Calu3 (cell line): ENCODE measurements at regions not wholly inside any gene's neighbourhood (a gene's known extent, or its start where the extent isn't known, plus 50 kb on each side); places are given as distances from the start of the nearest gene placed in this dataset.

Source experiments
- BruUV-seq: library from RNA; stranded (reverse); fragments of 400-500 nt; replicated peaks from 2 replicates; lab custom pipeline; 2021; lab: Mats Ljungman, UMichigan
- CTCF ChIA-PET: fragments of 300-600 bp; sonication (Branson Sonifier 250); formaldehyde crosslinking; loops from one replicate; lab custom pipeline; 2022; ENCODE audit warnings: antibody characterized with exemption; lab: Charles Lee
- DNase-seq: peaks from one replicate; pipeline ENCODE4 v3.0.0; 2022
- H3K27ac Mint-ChIP-seq: one replicate; pipeline ENCODE4 v1.8.0; 2022; ENCODE audit warnings: mixed read lengths; ENCODE audit not compliant: unreplicated experiment
- H3K27me3 Mint-ChIP-seq: one replicate; pipeline ENCODE4 v1.8.0; 2022; ENCODE audit warnings: mixed read lengths; ENCODE audit not compliant: unreplicated experiment
- H3K36me3 Mint-ChIP-seq: one replicate; pipeline ENCODE4 v1.8.0; 2022; ENCODE audit warnings: mild to moderate bottlenecking, moderate library complexity, mixed read lengths; ENCODE audit not compliant: insufficient read depth, unreplicated experiment
- H3K4me1 Mint-ChIP-seq: one replicate; pipeline ENCODE4 v1.8.0; 2022; ENCODE audit warnings: mild to moderate bottlenecking, low read depth, mixed read lengths; ENCODE audit not compliant: unreplicated experiment
- H3K4me3 Mint-ChIP-seq: one replicate; pipeline ENCODE4 v1.8.0; 2022; ENCODE audit warnings: mild to moderate bottlenecking, low read depth, moderate library complexity, mixed read lengths; ENCODE audit not compliant: unreplicated experiment
- H3K9me3 Mint-ChIP-seq: one replicate; pipeline ENCODE4 v1.8.0; 2022; ENCODE audit warnings: low read depth, mixed read lengths; ENCODE audit not compliant: unreplicated experiment
- intact Hi-C: fragments of 100-400 bp; cut with micrococcal nuclease; formaldehyde crosslinking; loops from one replicate; pipeline ENCODE4 v1.10.0; 2022; ENCODE audit not compliant: unreplicated experiment
- TF ChIP-seq, protein P1 (sequence below): fragments of 200-600 bp; IDR thresholded peaks from one replicate; pipeline ENCODE4 v1.8.0; 2022; ENCODE audit warnings: antibody characterized with exemption; ENCODE audit not compliant: unreplicated experiment

DNA sequence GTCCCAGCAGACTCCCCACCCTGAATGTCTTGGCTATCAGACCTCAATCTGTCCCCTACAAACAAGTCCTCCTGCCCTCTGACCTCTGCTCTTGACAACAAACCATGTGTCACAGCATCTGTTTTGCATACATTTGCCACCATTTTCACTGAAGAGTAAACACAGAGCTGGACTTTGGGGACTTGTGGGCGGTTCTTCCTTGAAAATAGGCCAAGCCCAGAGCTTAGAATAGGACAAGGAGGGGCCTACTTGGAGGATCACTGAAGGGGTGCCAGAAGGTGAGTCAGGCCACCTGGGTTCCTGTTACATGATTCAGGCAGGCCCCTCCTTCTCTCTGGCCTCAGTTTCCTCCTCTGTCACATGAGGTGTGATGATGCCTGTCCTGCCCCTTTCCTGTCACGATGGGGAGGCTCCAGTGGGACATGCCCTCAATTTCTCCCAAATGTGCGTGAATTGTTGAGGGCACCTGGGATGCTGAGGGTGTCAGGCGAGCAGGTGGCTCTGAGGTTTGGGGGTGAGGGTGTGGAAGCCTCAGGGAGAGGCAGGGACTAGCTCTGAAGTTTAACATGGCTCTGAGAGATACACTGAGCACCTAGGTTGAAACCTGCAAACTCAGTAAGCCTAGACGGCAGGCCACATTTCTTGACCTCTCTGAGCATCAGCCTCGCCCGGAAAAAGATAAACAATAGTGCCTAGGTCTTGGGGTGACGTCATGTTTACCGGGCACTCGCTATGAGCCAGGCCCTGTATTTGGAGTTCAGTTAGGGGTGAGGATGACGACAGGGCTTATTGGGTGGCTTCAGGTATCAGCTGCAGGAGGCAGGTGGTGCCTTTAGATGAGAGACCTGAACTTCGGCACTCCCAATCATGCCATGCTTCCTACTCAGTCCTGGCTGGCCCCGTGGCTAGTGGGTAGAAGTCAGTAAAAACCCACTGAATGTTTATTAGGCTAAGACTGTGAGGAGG lies 107.6 kb upstream of the PITX1 start:
- Mint-ChIP-seq H3K36me3 (peaks cover 17% of the 10 kb centered on the region), H3K4me3 (peak overlapping the region; percentile 12), H3K4me1 (peaks cover 35% of the 10 kb centered on the region), H3K9me3 (no peaks in the 10 kb centered on the region), H3K27me3 (no peaks in the 10 kb centered on the region), H3K27ac (peak overlapping the region; percentile 86)
- TF ChIP-seq, protein P1, sequence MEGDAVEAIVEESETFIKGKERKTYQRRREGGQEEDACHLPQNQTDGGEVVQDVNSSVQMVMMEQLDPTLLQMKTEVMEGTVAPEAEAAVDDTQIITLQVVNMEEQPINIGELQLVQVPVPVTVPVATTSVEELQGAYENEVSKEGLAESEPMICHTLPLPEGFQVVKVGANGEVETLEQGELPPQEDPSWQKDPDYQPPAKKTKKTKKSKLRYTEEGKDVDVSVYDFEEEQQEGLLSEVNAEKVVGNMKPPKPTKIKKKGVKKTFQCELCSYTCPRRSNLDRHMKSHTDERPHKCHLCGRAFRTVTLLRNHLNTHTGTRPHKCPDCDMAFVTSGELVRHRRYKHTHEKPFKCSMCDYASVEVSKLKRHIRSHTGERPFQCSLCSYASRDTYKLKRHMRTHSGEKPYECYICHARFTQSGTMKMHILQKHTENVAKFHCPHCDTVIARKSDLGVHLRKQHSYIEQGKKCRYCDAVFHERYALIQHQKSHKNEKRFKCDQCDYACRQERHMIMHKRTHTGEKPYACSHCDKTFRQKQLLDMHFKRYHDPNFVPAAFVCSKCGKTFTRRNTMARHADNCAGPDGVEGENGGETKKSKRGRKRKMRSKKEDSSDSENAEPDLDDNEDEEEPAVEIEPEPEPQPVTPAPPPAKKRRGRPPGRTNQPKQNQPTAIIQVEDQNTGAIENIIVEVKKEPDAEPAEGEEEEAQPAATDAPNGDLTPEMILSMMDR: no peak
- no TSS peak for BruUV-seq
- DNase-seq: peak; percentile 73
- CTCF ChIA-PET: interaction anchor here (0.7 to 0.9 kb wide), 3 partner anchors 27 to 292 kb away, joined by 3 read pairs; no protein-coding TSS in a partner anchor
- intact Hi-C loops: no loop called here

DNA sequence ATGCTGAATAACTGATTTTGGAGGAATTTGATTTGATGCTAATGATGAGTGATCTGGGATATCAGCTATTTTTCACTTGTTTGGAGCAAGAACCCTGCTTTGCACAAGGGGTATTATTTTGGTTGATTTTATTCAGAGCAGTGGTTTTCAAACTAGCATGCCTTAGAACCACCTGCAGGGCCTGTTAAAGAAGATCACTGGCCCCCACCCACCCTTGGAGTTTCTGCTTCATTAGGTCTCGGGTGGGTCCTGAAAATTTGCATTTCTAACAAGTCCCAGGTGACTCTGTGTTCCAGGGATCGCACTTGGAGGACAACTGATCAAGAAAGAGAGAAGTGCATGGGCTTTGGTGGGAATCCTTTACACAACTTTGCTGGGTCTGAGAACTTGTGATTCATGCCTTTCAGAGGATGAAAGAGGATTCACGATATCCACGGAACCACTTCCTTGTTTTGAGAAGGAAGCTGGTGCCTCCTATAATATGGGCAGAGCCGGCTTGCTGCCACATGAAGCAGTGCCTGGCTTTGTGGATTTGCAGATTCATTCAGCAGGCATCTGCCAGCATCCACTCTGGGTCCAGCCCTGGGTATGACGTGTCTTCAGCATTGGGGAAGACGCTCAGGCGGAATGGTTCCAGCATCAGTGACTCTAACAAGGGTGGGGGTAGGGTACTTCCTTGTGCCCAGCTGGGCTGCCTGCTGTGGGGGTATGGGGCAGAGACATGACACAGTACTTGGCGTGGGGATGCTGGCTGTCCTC lies 106.6 kb upstream of the PITX1 start:
- H3K4me1 Mint-ChIP-seq: peaks cover 45% of the 10 kb centered on the region
- H3K4me3 Mint-ChIP-seq: no peak overlapping the region
- TF ChIP-seq, protein P1: no peak
- H3K36me3 Mint-ChIP-seq: peaks cover 17% of the 10 kb centered on the region
- no peaks in the 10 kb centered on the region for H3K9me3 Mint-ChIP-seq
- intact Hi-C loops: no loop called here
- DNase-seq: peak; percentile 38
- H3K27ac Mint-ChIP-seq: peak overlapping the region; percentile 86
- CTCF ChIA-PET: interaction anchor here (0.7 to 0.9 kb wide), 2 partner anchors 29 to 291 kb away, joined by 3 read pairs; no protein-coding TSS in a partner anchor
- no TSS peak for BruUV-seq
- no peaks in the 10 kb centered on the region for H3K27me3 Mint-ChIP-seq

DNA sequence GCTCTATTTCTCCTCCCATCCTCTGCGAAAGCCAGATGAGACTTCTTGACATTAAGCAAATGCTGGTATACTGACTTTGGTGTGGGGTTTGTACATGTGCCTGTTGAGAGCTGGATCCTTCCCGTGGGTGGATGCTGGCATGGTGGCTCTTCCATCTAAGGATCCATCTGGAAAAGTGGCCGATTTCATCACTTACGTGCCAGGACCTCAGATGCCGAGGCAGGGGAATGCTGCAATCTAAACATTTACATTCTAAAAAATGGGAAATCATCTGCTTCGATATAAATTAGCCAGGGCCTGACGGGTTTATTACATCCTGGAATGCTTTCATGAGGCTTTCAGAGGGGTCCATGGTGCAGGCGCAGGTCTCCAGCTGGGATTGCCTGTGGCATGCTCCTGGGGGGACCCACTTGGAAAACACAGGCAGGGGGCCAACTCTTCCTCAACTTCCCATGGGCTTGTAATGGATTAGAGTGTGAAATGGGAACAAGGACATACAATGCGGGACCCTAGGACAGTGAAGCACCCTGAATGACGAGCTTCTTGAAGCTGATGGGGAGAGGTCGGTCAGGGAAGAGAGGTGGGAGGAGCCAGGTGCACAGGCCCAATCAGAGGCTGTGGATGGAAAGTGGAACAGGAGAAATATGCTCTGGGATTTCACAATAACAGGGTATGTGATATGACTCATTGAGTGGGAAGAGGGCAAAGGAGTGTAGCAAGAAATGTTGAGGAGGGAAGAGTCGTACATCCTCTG lies 105.5 kb upstream of the PITX1 start:
- intact Hi-C loops: no loop called here
- H3K36me3 Mint-ChIP-seq: peaks cover 18% of the 10 kb centered on the region
- H3K27me3 Mint-ChIP-seq: no peaks in the 10 kb centered on the region
- TF ChIP-seq, protein P1: no peak
- H3K4me3 Mint-ChIP-seq: peak overlapping the region; percentile 24
- H3K27ac Mint-ChIP-seq: peak overlapping the region; percentile 86
- peaks cover 56% of the 10 kb centered on the region for H3K4me1 Mint-ChIP-seq
- peak; percentile 72 for DNase-seq
- CTCF ChIA-PET: no interaction called here
- no peaks in the 10 kb centered on the region for H3K9me3 Mint-ChIP-seq
- BruUV-seq: no TSS peak
